ENCODE measurements at regions not wholly inside any gene's neighbourhood (a gene's known extent, or its start where the extent isn't known, plus 50 kb on each side); places are given as distances from the start of the nearest gene placed in this dataset.
A peak's percentile ranks its signal among the peaks of the same experiment; 100 is the strongest.
"Not testable (repeated sequence)": the region's sequence is repeated elsewhere in the genome, so short reads cannot be mapped to it uniquely, and the experiment has no call there.

GRCh38 chr5:28809811-28810750, 1771.7 kb upstream of the CDH9 start:
- peak; percentile 43 for DNase-seq (ENCODE audit: low read depth)

DNA sequence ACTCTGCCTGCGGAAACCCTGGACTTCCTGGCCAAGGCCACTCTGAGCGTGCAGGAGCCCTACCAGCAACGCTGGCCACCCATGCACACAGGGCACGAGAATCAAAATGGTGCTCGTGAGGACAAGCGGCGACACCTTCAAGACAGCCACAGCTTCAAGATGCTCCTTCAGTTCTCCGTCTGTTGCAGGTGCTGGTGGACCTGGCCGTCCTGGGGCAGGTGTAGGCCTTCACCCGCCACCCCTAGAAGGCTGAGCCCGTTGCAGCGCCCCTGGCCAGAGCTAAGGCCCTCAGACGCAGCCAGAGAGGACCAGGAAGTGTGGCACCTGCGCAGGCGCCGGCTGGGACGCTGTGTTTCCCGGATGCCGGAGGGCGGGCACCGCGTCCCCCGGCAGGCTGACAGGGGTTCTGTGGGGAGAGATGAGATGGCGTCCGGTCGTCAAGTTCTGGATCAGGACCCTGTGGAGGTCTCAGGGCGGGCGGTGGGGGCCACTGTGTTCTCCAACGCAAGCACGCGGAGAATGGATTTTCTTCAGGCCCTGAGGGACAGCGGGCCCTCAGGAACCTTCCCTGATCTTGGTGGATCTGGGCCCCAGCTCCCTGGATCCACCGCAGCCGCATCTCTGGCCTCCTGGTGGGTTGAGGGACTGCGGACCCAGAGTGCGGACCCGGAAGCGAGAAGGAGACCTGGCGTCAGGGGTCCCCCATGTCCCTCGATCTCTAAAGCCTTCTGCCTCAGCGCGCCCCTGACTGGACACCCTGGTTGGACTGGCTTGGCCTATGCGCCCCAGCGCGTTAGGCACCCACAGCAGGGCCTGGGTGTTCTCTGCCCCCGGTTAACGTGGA, 1770.8 kb upstream of the CDH9 start:
- DNase-seq (ENCODE audit: low read depth), result peak; percentile 59

DNA sequence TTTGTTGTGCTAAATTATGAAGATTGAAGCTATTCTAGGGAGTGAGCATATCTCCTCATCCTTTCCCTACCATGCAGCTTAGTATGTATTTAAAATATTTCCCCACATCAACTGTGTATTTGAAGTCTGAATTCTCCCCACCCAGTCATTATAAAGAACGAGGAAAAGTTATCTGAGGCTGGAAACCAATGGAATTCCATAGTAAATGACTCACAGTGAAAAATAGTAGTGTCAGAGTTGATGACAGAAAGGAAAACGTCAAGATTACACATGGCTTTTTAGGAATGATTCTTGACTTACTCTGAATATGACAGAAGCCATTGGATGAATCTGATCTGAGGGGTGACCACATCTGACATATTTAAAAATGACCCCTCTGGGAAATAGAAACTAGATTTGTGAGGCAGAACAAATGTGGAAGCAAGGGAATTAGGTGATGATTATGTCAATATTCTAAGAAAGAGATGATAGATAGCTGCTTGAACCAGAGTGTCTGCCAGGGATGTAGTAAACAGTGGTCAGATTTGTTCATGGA, 1768.9 kb upstream of the CDH9 start:
- peak; percentile 36 for DNase-seq (ENCODE audit: low read depth)

- DNase-seq (ENCODE audit: low read depth), result not testable (repeated sequence)
These were observed 1760.6 kb upstream of the CDH9 start for GRCh38 chr5:28799035-28799434.

DNA sequence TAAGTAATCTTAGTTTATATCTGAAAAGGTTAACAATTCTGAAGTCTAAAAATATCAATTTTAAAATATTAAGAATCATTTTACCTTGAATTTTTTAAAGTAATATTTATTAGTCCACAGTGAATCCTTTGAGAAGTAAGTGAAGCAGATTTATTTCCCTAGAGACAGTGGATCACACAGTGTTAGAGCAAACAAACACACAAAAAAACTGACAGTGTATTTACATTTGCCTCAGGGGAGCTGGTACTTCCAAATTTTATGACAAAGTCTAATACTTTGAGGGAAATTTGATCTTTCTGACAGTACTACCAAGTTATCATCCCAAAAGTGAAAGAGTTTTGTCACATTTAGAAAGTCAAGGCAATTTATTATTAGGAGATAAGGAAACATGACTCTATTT, 1750.6 kb upstream of the CDH9 start:
- no peak for DNase-seq (ENCODE audit: low read depth)

GRCh38 chr5:28780083-28780692, 1741.8 kb upstream of the CDH9 start:
- no peak for DNase-seq (ENCODE audit: low read depth)

DNA sequence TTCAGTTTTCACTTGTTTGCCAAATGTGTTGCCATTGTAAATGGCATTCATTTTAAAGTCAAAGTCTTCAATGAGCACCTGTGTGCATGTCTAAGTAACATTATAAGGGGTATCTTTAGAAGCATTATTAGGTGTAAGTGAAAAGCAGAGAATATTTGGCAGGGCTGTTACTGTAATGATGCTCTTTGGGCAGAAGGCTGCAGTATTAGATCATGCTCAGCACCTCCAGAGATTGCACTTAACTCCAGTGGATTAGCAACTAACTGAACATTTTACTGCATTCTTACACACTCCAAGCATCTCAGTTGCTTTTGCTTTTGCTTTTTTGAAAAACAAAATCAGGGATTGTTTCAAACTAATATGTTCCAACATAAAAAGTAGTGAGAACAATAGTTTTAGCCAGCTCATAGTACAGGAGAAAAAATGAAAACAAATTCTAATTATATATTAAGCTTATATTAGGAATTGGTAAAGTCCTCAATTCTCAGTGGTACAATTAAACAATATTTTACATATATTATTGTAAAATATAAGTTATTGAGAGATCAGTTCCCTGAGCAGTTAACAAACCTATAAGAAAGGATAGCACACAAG, 1740.9 kb upstream of the CDH9 start:
- peak; percentile 1 for DNase-seq (ENCODE audit: low read depth)

DNA sequence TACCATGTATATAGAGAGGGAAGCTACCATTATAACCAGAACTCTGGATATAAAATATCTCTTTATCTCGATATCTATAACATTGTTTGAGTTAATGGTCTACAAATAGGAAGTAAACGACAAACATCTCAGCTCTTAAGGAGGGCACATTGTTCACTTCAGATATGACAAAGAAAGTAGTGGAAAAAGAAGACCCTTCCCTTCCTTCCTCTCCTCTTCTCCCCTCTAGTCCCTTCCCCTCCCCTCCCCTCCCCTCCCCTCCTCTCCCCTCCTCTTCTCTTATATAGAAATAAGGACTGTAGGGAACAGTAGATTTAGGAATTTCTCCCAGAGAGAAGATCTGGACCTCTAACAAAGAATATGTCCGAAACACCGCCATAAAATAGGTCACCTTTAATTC, 1731.9 kb upstream of the CDH9 start:
- DNase-seq (ENCODE audit: low read depth), result no peak

GRCh38 chr5:28766565-28767158, 1728.3 kb upstream of the CDH9 start:
- DNase-seq (ENCODE audit: low read depth), result peak; percentile 15

DNA sequence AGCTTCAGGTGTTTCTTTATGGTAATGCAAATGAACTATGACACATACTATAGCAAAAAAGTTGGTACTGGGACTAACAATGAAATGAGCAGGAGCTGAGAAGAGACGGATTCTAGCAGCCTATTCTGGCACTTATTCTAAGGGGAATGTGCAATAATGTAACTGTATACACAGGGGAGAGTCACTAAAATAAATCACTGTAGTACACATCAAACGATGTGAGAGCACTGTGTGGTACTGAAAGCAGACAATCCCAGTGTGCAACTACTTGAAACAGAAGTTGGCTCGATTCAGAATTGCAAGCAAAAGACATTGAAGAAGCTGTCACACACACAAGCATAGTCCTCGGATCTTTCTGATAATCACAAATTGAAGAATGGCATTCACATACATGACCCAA, 1713.0 kb upstream of the CDH9 start:
- no peak for DNase-seq (ENCODE audit: low read depth)

- DNase-seq (ENCODE audit: low read depth), result no peak
These were observed 1711.9 kb upstream of the CDH9 start for GRCh38 chr5:28750251-28750650.

DNA sequence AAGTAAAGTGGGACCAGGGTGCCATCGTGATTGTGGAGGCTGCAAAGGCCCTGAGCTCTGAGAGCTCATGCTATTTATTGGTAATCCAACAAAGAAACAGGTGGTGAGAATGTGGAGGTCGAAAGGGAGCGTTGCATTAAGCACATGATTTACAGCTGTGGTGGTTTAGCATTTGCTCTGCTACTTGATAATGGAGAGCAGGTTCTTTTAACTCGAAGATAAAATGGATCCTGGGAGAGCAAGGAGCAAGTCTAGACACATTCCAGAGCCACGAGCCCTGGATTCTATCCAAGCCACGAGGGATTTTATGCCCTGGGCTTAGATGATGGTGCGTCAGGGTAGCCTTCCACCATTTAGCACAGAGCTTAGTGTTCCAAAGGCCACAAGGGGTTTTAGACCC, 1710.1 kb upstream of the CDH9 start:
- DNase-seq (ENCODE audit: low read depth), result peak; percentile 3

GRCh38 chr5:28743716-28744110, 1705.3 kb upstream of the CDH9 start:
- no peak for DNase-seq (ENCODE audit: low read depth)

GRCh38 chr5:28743025-28743715, 1704.8 kb upstream of the CDH9 start:
- DNase-seq (ENCODE audit: low read depth), result no peak

GRCh38 chr5:28737682-28738081, 1699.3 kb upstream of the CDH9 start:
- DNase-seq (ENCODE audit: low read depth), result no peak

DNA sequence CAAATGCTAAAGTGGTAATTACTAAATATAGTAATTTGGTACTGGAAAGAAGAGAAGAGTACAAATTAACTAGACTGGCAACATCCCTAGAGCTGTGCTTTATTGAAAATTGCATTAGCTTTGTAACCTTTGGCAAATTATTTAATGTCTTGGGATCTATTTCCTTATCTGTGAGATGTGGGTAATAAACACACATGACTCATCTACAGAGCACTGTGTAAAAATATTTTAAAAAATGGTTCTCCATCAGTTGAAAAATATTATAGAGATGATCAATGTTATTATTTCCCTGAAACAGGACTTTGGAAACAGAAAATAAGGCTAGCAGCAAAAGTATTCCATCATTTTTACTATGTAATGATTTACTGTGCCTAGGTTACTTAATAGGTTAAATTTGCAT, 1698.8 kb upstream of the CDH9 start:
- DNase-seq (ENCODE audit: low read depth), result no peak

GRCh38 chr5:28734396-28734795, 1696.0 kb upstream of the CDH9 start:
- DNase-seq (ENCODE audit: low read depth), result no peak

GRCh38 chr5:28729067-28729466, 1690.7 kb upstream of the CDH9 start:
- no peak for DNase-seq (ENCODE audit: low read depth)

DNA sequence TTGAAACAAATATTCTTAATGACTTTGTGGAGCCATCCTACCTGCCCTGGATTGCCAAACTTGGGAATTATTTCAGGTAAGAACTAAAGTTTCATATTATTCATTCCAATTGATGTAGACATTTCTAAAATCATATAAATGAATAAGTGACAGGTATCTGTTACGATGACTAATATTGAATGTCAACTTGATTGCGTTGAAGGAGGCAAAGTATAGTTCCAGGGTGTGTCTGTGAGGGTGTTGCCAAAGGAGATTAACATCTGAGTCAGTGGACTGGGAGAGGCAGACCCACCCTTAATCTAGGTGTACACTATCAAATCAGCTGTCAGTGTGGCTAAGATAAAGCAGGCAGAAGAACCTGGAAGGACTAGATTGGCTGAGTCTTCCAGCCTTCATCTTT, 1688.4 kb upstream of the CDH9 start:
- no peak for DNase-seq (ENCODE audit: low read depth)

DNA sequence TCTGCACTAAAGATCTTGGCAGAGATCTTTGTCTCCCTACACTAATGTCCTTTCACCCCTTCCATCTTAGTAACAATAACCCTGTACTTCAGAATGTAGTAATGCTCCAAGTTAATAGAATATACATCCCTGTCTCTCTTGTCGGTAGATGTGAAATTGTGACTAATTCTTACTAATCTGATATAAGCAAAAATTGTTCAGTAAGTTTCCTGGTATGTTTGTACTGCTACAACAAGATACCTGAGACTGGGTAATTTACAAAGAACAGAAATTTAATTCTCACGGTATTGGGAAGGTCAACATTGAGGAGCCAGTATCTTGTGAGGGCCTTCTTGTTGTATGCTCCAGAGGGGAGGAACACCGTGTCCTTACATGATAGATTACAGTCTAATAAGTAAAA, 1686.6 kb upstream of the CDH9 start:
- no peak for DNase-seq (ENCODE audit: low read depth)
